ENCODE measurements at regions not wholly inside any gene's neighbourhood (a gene's known extent, or its start where the extent isn't known, plus 50 kb on each side); places are given as distances from the start of the nearest gene placed in this dataset.

DNA sequence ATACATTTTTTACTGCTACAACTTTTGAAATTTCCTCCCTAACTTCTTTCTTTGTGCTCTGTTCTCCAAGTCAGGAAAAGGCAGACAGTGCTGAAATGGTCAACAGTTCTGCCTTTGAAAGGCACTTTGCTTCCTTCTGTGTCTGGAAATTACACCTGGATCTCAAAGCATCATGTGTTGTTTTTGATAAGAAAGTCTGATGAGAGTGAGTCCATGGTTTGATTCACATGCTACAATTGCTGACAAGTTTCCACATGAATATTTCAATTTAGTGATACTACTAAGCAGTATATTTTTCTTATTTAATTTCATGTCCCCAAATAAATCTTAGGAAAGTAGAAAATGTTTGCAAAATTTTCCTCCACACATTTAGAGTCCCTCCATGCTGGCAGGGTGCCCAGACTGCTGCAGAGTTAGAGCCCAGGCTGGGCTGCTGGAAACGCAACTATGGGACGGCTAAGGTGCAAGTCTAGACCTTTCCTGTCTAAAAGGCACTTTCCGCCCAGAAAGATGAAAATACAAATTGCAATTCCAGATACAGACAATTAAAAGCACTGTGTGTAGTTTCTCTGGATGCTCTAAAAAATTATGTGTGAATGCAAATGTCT lies 96.6 kb upstream of the RUNX1 start:
- H3K36me3 ChIP-seq (ENCODE audit: control insufficient read depth, low read length), result no peaks in the 10 kb centered on the region
- TF ChIP-seq CTCF (IDR thresholded peaks at IDR 0.05; ENCODE audit: low read depth, low read length, poor library complexity, severe bottlenecking) (no peak), EZH2phosphoT487 (IDR thresholded peaks at IDR 0.05; ENCODE audit: borderline replicate concordance, low read length) (no peak)
- H3K27me3 ChIP-seq (ENCODE audit: control insufficient read depth, low read length), result no peaks in the 10 kb centered on the region
- no peaks in the 10 kb centered on the region for H3F3A ChIP-seq (ENCODE audit: control insufficient read depth, insufficient read depth)
- no peak overlapping the region for H3K27ac ChIP-seq (ENCODE audit: low read depth, low read length)
- H4K20me1 ChIP-seq (ENCODE audit: control insufficient read depth, insufficient read depth, low read depth, low read length), result no peaks in the 10 kb centered on the region
- no peak overlapping the region for H3K4me3 ChIP-seq (ENCODE audit: low read length)
- no peaks in the 10 kb centered on the region for H3K4me1 ChIP-seq (ENCODE audit: control insufficient read depth, low read length)
- H3K4me2 ChIP-seq (ENCODE audit: low read length), result no peak overlapping the region
- no peaks in the 10 kb centered on the region for H3K9me2 ChIP-seq (replicated peaks; ENCODE audit: control insufficient read depth, low read length)
- no peaks in the 10 kb centered on the region for H3K79me2 ChIP-seq (ENCODE audit: control insufficient read depth, low read length)
- no peaks in the 10 kb centered on the region for H3K9me3 ChIP-seq (ENCODE audit: control insufficient read depth, insufficient read depth, low read length)

DNA sequence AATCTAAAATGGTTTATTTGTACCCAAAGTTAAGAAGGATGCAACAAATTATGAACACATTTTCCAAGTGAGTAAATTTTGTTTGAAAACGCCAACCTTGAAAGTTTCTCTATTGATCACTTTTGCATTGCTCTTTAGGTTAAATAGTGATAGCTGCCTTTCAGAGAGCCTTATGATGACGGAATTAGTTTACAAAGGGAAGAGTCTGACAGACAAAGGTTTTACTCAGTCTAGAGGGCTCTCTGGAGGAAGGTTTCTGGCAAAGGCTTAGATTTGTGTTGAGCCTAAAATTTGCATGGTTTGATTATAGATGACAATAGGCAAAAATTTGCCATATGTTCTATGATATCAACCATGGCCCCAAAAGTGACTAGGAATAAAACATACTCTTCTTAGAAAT lies 95.9 kb upstream of the RUNX1 start:
- Histone ChIP-seq H3K9me2 (replicated peaks; ENCODE audit: control insufficient read depth, low read length) (no peaks in the 10 kb centered on the region), H3K4me2 (ENCODE audit: low read length) (no peak overlapping the region), H3F3A (ENCODE audit: control insufficient read depth, insufficient read depth) (no peaks in the 10 kb centered on the region)

DNA sequence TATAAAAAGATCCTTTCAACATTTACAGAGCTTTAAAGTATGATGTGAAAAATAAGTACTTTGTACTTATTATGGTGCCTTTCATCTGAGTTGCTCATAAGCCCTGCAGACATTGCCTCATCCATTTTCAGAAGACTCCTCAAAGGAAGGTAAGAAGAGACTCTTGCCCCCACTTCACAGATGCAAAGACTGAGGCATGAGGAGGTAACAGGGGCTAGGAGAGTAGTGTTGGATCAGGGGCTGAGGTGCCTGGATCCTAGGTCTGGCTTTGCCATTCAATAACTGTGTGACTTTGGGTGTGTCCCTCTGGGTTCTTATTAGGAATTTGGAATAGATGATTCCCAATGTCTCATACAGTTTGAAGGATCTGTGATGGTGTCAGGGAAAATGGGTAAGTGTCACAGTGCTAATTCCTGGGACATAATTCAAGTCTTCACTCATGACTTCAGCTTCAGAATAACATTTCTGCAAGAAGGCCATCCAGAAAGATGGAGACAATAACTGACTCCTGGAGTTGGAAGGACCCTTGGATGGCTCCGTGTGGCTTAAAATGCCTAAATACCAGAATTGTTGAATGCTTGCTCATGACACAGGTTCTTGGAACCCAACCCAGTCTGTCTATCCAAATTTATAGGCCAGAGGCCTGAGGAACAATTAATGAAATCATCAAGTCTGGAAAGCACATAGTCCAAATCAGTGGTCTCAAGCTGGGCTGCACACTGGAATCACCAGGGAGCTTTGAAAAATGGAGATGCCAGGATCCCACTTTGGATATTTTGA lies 93.1 kb upstream of the RUNX1 start:
- Histone ChIP-seq H3K4me1 (ENCODE audit: control insufficient read depth, low read length) (peaks cover 17% of the 10 kb centered on the region), H3K79me2 (ENCODE audit: control insufficient read depth, low read length) (no peaks in the 10 kb centered on the region), H3K36me3 (ENCODE audit: control insufficient read depth, low read length) (no peaks in the 10 kb centered on the region), H3K9me2 (replicated peaks; ENCODE audit: control insufficient read depth, low read length) (no peaks in the 10 kb centered on the region), H3K4me2 (ENCODE audit: low read length) (no peak overlapping the region), H4K20me1 (ENCODE audit: control insufficient read depth, insufficient read depth, low read depth, low read length) (no peaks in the 10 kb centered on the region), H3K27ac (ENCODE audit: low read depth, low read length) (no peak overlapping the region), H3K4me3 (ENCODE audit: low read length) (no peak overlapping the region), H3K27me3 (ENCODE audit: control insufficient read depth, low read length) (no peaks in the 10 kb centered on the region), H3K9me3 (ENCODE audit: control insufficient read depth, insufficient read depth, low read length) (no peaks in the 10 kb centered on the region), H3F3A (ENCODE audit: control insufficient read depth, insufficient read depth) (no peaks in the 10 kb centered on the region)
- no peak for TF ChIP-seq CTCF (IDR thresholded peaks at IDR 0.05; ENCODE audit: low read depth, low read length, poor library complexity, severe bottlenecking)
- no peak for TF ChIP-seq EZH2phosphoT487 (IDR thresholded peaks at IDR 0.05; ENCODE audit: borderline replicate concordance, low read length)

More for the DNA sequence above, 95.9 kb upstream of the RUNX1 start:
- no peak overlapping the region for H3K27ac ChIP-seq (ENCODE audit: low read depth, low read length)
- no peaks in the 10 kb centered on the region for H3K9me3 ChIP-seq (ENCODE audit: control insufficient read depth, insufficient read depth, low read length)
- no peaks in the 10 kb centered on the region for H3K36me3 ChIP-seq (ENCODE audit: control insufficient read depth, low read length)
- no peaks in the 10 kb centered on the region for H3K79me2 ChIP-seq (ENCODE audit: control insufficient read depth, low read length)
- TF ChIP-seq EZH2phosphoT487 (IDR thresholded peaks at IDR 0.05; ENCODE audit: borderline replicate concordance, low read length), result no peak
- no peak for TF ChIP-seq CTCF (IDR thresholded peaks at IDR 0.05; ENCODE audit: low read depth, low read length, poor library complexity, severe bottlenecking)
- H4K20me1 ChIP-seq (ENCODE audit: control insufficient read depth, insufficient read depth, low read depth, low read length), result no peaks in the 10 kb centered on the region
- H3K27me3 ChIP-seq (ENCODE audit: control insufficient read depth, low read length), result no peaks in the 10 kb centered on the region
- H3K4me1 ChIP-seq (ENCODE audit: control insufficient read depth, low read length), result no peaks in the 10 kb centered on the region
- H3K4me3 ChIP-seq (ENCODE audit: low read length), result no peak overlapping the region

All from DOHH2 (cell line).